Loucy (cell line): ENCODE measurements at regions not wholly inside any gene's neighbourhood (a gene's known extent, or its start where the extent isn't known, plus 50 kb on each side); places are given as distances from the start of the nearest gene placed in this dataset.

ENCODE experiments used
- H2AFZ ChIP-seq: fragments of 200-600 bp; sonication (generic); 2 replicates; pipeline ENCODE4 v1.6.0; 2016; ENCODE audit warnings: antibody characterized with exemption, mild to moderate bottlenecking, low read length, moderate library complexity
- H3F3A ChIP-seq: fragments of 200-600 bp; 2 replicates; pipeline ENCODE4 v1.6.0; 2016; ENCODE audit warnings: antibody characterized with exemption, low read depth, mild to moderate bottlenecking
- H3K27me3 ChIP-seq: fragments of 200-600 bp; sonication (generic); 2 replicates; pipeline ENCODE4 v1.6.1; 2014; ENCODE audit warnings: low read length, mild to moderate bottlenecking; ENCODE audit not compliant: insufficient read depth, poor library complexity, severe bottlenecking
- H3K36me3 ChIP-seq: fragments of 200-600 bp; sonication (generic); 2 replicates; pipeline ENCODE4 v1.6.1; 2016; ENCODE audit warnings: low read length; ENCODE audit not compliant: insufficient read depth
- H3K4me1 ChIP-seq: fragments of 200-600 bp; sonication (generic); 2 replicates; pipeline ENCODE4 v1.5.1; 2014; ENCODE audit warnings: low read length, mild to moderate bottlenecking; ENCODE audit not compliant: insufficient read depth, poor library complexity, severe bottlenecking
- H3K4me2 ChIP-seq: fragments of 200-600 bp; sonication (generic); 2 replicates; pipeline ENCODE4 v1.6.0; 2014; ENCODE audit warnings: antibody characterized with exemption, low read length, low read depth, mild to moderate bottlenecking; ENCODE audit not compliant: poor library complexity, severe bottlenecking
- H3K4me3 ChIP-seq: fragments of 200-600 bp; sonication (generic); 2 replicates; pipeline ENCODE4 v1.5.1; 2014; ENCODE audit warnings: low read length, mild to moderate bottlenecking, mixed read lengths; ENCODE audit not compliant: poor library complexity, severe bottlenecking
- H3K79me2 ChIP-seq: fragments of 200-600 bp; sonication (generic); 2 replicates; pipeline ENCODE4 v1.6.1; 2014; ENCODE audit warnings: low read length; ENCODE audit not compliant: insufficient read depth
- H3K9ac ChIP-seq: fragments of 200-600 bp; sonication (generic); 2 replicates; pipeline ENCODE4 v1.6.0; 2014; ENCODE audit warnings: mild to moderate bottlenecking, low read depth, low read length, moderate library complexity; ENCODE audit not compliant: poor library complexity, severe bottlenecking
- H3K9me2 ChIP-seq: fragments of 200-600 bp; sonication (generic); replicated peaks from 2 replicates; pipeline ENCODE4 v1.6.1; 2016; ENCODE audit warnings: low read depth, low read length, mixed read lengths
- H3K9me3 ChIP-seq: fragments of 200-600 bp; sonication (generic); 2 replicates; pipeline ENCODE4 v1.6.1; 2014; ENCODE audit warnings: mild to moderate bottlenecking, antibody characterized with exemption, low read length, low read depth; ENCODE audit not compliant: insufficient read depth
- H4K20me1 ChIP-seq: fragments of 200-600 bp; sonication (generic); 2 replicates; pipeline ENCODE4 v1.6.0; 2014; ENCODE audit warnings: antibody characterized with exemption, low read length, mild to moderate bottlenecking; ENCODE audit not compliant: insufficient read depth, poor library complexity, severe bottlenecking
- CTCF ChIP-seq: fragments of 200-600 bp; sonication (generic); conservative IDR thresholded peaks from 2 replicates; pipeline ENCODE4 v1.5.1; 2014; ENCODE audit warnings: mild to moderate bottlenecking, antibody characterized with exemption, low read length
- EZH2phosphoT487 ChIP-seq: fragments of 200-600 bp; IDR thresholded peaks from 2 replicates; pipeline ENCODE4 v1.6.1; 2018; ENCODE audit warnings: antibody characterized with exemption, mild to moderate bottlenecking, moderate library complexity, borderline replicate concordance

DNA sequence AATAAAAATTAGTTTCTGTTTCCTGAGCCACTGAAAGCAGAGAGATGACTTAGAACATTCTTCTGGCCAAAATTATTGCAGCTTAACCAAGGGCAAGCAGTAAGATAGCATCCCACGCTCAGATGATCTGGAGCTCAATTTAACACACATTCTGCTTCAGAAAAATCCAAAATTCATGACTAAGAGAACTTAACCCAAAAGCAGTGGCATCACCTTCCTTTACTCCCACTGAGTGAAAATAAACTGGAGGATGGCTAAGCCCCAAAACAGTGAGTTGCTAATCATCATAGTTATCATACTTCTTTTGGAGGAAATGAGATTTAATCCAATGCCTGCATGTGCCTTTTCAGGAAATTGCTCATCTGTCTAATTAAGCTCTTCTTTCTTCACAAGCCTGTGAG lies 195.4 kb downstream of the DUSP6 start:
- Histone ChIP-seq H3K9me2 (no peaks in the 10 kb centered on the region), H3K4me2 (peak overlapping the region; percentile 43), H3F3A (no peaks in the 10 kb centered on the region), H3K9me3 (no peaks in the 10 kb centered on the region), H3K27me3 (no peaks in the 10 kb centered on the region), H3K4me1 (peaks cover 26% of the 10 kb centered on the region), H3K9ac (no peak overlapping the region), H4K20me1 (no peaks in the 10 kb centered on the region), H3K79me2 (no peaks in the 10 kb centered on the region), H3K36me3 (no peaks in the 10 kb centered on the region), H2AFZ (no peak overlapping the region), H3K4me3 (peak overlapping the region; percentile 8)
- TF ChIP-seq EZH2phosphoT487 (no peak), CTCF (no peak)

DNA sequence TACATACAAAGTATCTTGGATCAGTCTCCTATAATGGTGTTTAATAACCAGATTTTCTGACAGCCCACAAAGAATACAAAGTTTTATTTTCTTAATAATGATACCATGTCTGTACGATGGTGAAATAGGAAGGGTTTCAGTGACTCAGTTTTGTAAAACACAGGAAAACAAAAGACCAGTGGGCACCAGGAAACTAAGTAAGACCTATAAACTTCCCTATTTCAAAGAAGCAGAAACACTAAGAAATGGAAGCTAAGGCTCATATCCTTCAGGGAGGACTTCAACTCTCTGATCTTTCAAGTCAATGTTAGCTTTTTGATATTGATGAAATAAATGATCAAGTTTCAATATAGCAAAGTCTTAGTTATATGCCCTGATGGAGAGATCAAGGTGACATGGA lies 196.0 kb downstream of the DUSP6 start:
- no peak for TF ChIP-seq EZH2phosphoT487
- TF ChIP-seq CTCF, result no peak
- Histone ChIP-seq H3K9me2 (no peaks in the 10 kb centered on the region), H3K79me2 (no peaks in the 10 kb centered on the region), H3K9ac (no peak overlapping the region), H3K27me3 (no peaks in the 10 kb centered on the region), H3F3A (no peaks in the 10 kb centered on the region), H3K4me3 (no peak overlapping the region), H3K4me2 (peak overlapping the region; percentile 43), H4K20me1 (no peaks in the 10 kb centered on the region), H3K9me3 (no peaks in the 10 kb centered on the region), H3K4me1 (peaks cover 26% of the 10 kb centered on the region), H3K36me3 (no peaks in the 10 kb centered on the region), H2AFZ (no peak overlapping the region)

- Histone ChIP-seq H3K9ac (no peak overlapping the region), H3K36me3 (no peaks in the 10 kb centered on the region), H3K9me3 (0 out of 2 replicates have a peak, but pooled peaks cover under 1% of the 10 kb centered on the region), H4K20me1 (no peaks in the 10 kb centered on the region), H3K79me2 (no peaks in the 10 kb centered on the region), H3K4me1 (peaks cover 26% of the 10 kb centered on the region), H3K4me2 (no peak overlapping the region), H3K4me3 (no peak overlapping the region), H3F3A (no peaks in the 10 kb centered on the region), H3K27me3 (no peaks in the 10 kb centered on the region), H2AFZ (no peak overlapping the region), H3K9me2 (no peaks in the 10 kb centered on the region)
- TF ChIP-seq EZH2phosphoT487 (no peak), CTCF (no peak)
Observed at GRCh38 chr12:89155826-89156225, 196.5 kb downstream of the DUSP6 start.
